Neuronal stem cell (in vitro differentiated cells): ENCODE measurements at regions not wholly inside any gene's neighbourhood (a gene's known extent, or its start where the extent isn't known, plus 50 kb on each side); places are given as distances from the start of the nearest gene placed in this dataset.

ENCODE experiments used
- DNase-seq: peaks from one replicate; pipeline ENCODE4 v3.0.0-alpha.2; 2013; ENCODE audit warnings: low spot score
- H2AFZ ChIP-seq: one replicate; pipeline ENCODE4 v1.6.1; 2013; ENCODE audit warnings: mild to moderate bottlenecking, low read length, inconsistent platforms
- H2AK5ac ChIP-seq: 2 replicates; pipeline ENCODE4 v1.6.1; 2013; ENCODE audit warnings: low read depth, mild to moderate bottlenecking, inconsistent platforms, low read length, moderate library complexity, mixed read lengths
- H2BK120ac ChIP-seq: 2 replicates; pipeline ENCODE4 v1.6.1; 2013; ENCODE audit warnings: low read depth, mild to moderate bottlenecking, inconsistent platforms, low read length, moderate library complexity, mixed read lengths
- H2BK12ac ChIP-seq: one replicate; pipeline ENCODE4 v1.6.1; 2013; ENCODE audit warnings: low read length, inconsistent platforms
- H2BK15ac ChIP-seq: 2 replicates; pipeline ENCODE4 v1.6.1; 2013; ENCODE audit warnings: mild to moderate bottlenecking, low read length, inconsistent platforms, mixed read lengths
- H2BK5ac ChIP-seq: one replicate; pipeline ENCODE4 v1.6.1; 2013; ENCODE audit warnings: inconsistent platforms, mild to moderate bottlenecking, low read length, moderate library complexity
- H3K14ac ChIP-seq: one replicate; pipeline ENCODE4 v1.6.1; 2013; ENCODE audit warnings: low read length, inconsistent platforms
- H3K18ac ChIP-seq: 2 replicates; pipeline ENCODE4 v1.6.1; 2013; ENCODE audit warnings: low read length, inconsistent platforms
- H3K23ac ChIP-seq: 2 replicates; pipeline ENCODE4 v1.6.1; 2013; ENCODE audit warnings: low read depth, mild to moderate bottlenecking, mixed read lengths, low read length, inconsistent platforms; ENCODE audit not compliant: poor library complexity
- H3K27ac ChIP-seq: replicated peaks from 3 replicates; pipeline ENCODE4 v1.5.1; 2013; ENCODE audit warnings: low read length, inconsistent platforms
- H3K27me3 ChIP-seq, 3 experiments: 2 replicates each; pipeline ENCODE4 v1.6.1; 2013; ENCODE audit warnings: low read length in 3 of 3, mild to moderate bottlenecking in 2 of 3, inconsistent platforms in 1 of 3, low read depth in 1 of 3, mixed read lengths in 1 of 3, moderate library complexity in 1 of 3; ENCODE audit not compliant: control insufficient read depth in 3 of 3, insufficient read depth in 3 of 3
- H3K36me3 ChIP-seq, 2 donors: replicated peaks in 1 of 2; 2 replicates each; pipeline ENCODE4 v1.6.1; 2013; ENCODE audit warnings: low read length in 2 of 2; ENCODE audit not compliant: control insufficient read depth in 2 of 2, insufficient read depth in 2 of 2
- H3K4ac ChIP-seq: 2 replicates; pipeline ENCODE4 v1.6.1; 2013; ENCODE audit warnings: inconsistent platforms, mild to moderate bottlenecking, low read length, moderate library complexity
- H3K4me1 ChIP-seq, 2 donors: 1 replicate in 1 of 2; 2 replicates in 1 of 2; pipeline ENCODE4 v1.6.1; 2013; ENCODE audit warnings: low read length in 2 of 2, low read depth in 1 of 2; ENCODE audit not compliant: control insufficient read depth in 2 of 2, insufficient read depth in 1 of 2
- H3K4me2 ChIP-seq: one replicate; pipeline ENCODE4 v1.6.1; 2013; ENCODE audit warnings: mild to moderate bottlenecking, low read length, inconsistent platforms; ENCODE audit not compliant: insufficient read depth, poor library complexity, severe bottlenecking
- H3K4me3 ChIP-seq, 2 donors: 2 replicates each; pipeline ENCODE4 v1.5.1; 2013; ENCODE audit warnings: low read length in 2 of 2, mild to moderate bottlenecking in 2 of 2, inconsistent platforms in 1 of 2, moderate library complexity in 1 of 2
- H3K79me1 ChIP-seq: one replicate; pipeline ENCODE4 v1.6.1; 2013; ENCODE audit warnings: low read depth, mild to moderate bottlenecking, inconsistent platforms, low read length, moderate library complexity
- H3K9ac ChIP-seq: one replicate; pipeline ENCODE4 v1.6.1; 2013; ENCODE audit warnings: mild to moderate bottlenecking, low read depth, low read length, inconsistent platforms; ENCODE audit not compliant: poor library complexity
- H3K9me3 ChIP-seq, 2 donors: replicated peaks in 1 of 2; 2 replicates each; pipeline versions ENCODE3 to v1.6.1; 2013; ENCODE audit warnings: low read length in 2 of 2, mild to moderate bottlenecking in 2 of 2, inconsistent platforms in 1 of 2, low read depth in 1 of 2, mixed read lengths in 1 of 2, moderate library complexity in 1 of 2; ENCODE audit not compliant: control insufficient read depth in 2 of 2, insufficient read depth in 1 of 2
- H4K8ac ChIP-seq: one replicate; pipeline ENCODE4 v1.6.1; 2013; ENCODE audit warnings: low read depth, mild to moderate bottlenecking, inconsistent platforms, low read length, moderate library complexity
- H4K91ac ChIP-seq: one replicate; pipeline ENCODE4 v1.6.1; 2013; ENCODE audit warnings: low read length, low read depth, mild to moderate bottlenecking, inconsistent platforms; ENCODE audit not compliant: poor library complexity
- WGBS, 2 donors: extraction: QIAGEN DNeasy Blood & Tissue Kit; methylation state at CpG; one replicate each; pipeline ENCODE4 v1.1.7; 2013; ENCODE audit warnings: missing lambda C conversion rate in 2 of 2, mixed read lengths in 1 of 2; ENCODE audit not compliant: insufficient read length in 2 of 2, insufficient replicate concordance in 1 of 2; ENCODE audit errors: extremely low coverage in 2 of 2; 5-methylcytosine and 5-hydroxymethylcytosine counted together

DNA sequence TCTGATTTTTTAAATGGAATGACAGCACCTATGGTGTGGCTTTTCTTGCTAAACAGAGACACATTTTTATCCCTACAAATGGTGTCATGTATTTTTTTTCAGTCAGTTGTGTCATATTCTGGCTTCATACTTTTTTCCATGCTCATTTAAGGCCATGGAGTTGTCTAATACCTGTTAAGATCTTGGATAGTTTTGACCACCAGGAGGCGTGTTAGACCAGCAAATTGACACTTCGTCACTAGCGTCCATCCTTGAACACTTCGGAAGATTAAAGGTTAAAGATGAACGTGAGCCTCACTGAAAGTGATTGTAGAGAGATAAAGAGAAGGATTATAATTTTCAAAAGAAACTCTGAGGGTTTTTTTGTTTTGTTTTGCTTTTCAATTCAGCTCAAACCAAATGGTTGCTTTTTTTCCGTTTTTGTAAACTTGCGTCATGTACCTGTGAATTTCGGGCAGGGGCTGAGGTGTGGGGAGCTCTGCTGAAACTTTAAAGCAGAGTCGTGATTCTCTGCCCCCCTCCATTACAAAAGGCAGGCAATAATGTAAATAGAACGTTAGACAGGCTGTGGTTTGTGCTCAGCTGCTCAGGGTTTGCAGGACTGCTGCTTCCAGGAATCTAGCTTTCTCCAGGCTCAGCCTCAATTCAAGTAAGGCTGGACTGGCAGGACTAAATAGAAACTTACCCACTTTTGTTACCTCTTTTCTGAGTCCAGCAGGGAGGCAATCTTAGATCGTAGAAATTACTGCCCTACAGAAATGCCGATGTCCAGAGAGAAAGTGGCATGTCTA, 245.1 kb downstream of the FOXA2 start:
- Histone ChIP-seq H3K4ac (no peak overlapping the region), H4K8ac (no peak overlapping the region), H4K91ac (no peak overlapping the region), H2BK15ac (no peak overlapping the region), H3K79me1 (no peaks in the 10 kb centered on the region), H3K4me3 (no peak overlapping the region), H2AK5ac (no peak overlapping the region), H3K18ac (no peak overlapping the region), H2AFZ (no peak overlapping the region), H3K36me3 (no peaks in the 10 kb centered on the region), H2BK5ac (no peak overlapping the region), H3K14ac (no peak overlapping the region), H3K23ac (no peak overlapping the region), H2BK12ac (no peak overlapping the region), H3K27me3 (peaks cover 0 to 2% (median 0%) of the 10 kb centered on the region in 3 experiments), H3K9ac (no peak overlapping the region), H2BK120ac (no peak overlapping the region), H3K27ac (no peak overlapping the region), H3K4me1 (no peaks in the 10 kb centered on the region), H3K9me3 (no peaks in the 10 kb centered on the region), H3K4me2 (no peak overlapping the region)
- WGBS, 2 donors = no CpG with 5 or more reads among the region's 12 CpGs
- peak; percentile 71 for DNase-seq

DNA sequence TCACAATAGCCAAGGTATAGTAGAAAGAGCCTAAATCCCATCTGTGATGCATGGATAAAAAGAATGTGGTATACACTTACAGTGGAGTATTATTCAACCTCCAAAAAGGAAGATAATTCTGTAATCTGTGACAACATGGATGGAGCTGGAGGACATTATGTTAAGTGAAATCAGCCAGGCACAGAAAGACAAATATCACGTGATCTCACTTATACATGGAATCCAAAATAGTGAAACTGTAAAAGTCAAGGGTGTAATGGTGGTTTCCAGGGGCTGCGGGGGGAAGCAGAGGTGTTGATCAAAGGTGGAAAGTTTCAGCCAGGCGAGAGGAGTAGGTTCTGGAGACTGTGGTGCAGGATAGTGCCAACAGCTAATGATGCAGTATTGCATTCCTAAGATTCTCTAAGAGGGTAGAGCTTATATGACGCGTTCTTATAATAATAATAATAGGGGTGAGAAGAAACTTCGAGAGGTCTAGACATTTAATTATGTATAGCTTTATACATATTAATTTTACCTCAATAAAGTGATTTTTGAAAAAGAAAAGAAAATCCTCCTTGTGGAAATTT, 246.1 kb downstream of the FOXA2 start:
- Histone ChIP-seq H3K18ac (no peak overlapping the region), H2BK120ac (no peak overlapping the region), H3K4me1 (peaks cover 0 to 1% of the 10 kb centered on the region in 2 donors), H3K27ac (no peak overlapping the region), H3K9ac (no peak overlapping the region), H2BK12ac (no peak overlapping the region), H4K8ac (no peak overlapping the region), H2AFZ (no peak overlapping the region), H2BK5ac (no peak overlapping the region), H2AK5ac (no peak overlapping the region), H3K4me2 (no peak overlapping the region), H3K4me3 (no peak overlapping the region), H3K27me3 (peaks cover 0 to 5% (median 0%) of the 10 kb centered on the region in 3 experiments), H3K36me3 (no peaks in the 10 kb centered on the region), H2BK15ac (no peak overlapping the region), H4K91ac (no peak overlapping the region), H3K9me3 (no peaks in the 10 kb centered on the region), H3K14ac (no peak overlapping the region), H3K23ac (no peak overlapping the region), H3K4ac (no peak overlapping the region), H3K79me1 (no peaks in the 10 kb centered on the region)
- DNase-seq = no peak
- WGBS, 2 donors = no CpG with 5 or more reads among the region's 6 CpGs

- WGBS, 2 donors = no CpG with 5 or more reads among the region's 4 CpGs
- H4K91ac ChIP-seq = no peak overlapping the region
- H3K27ac ChIP-seq = no peak overlapping the region
- no peaks in the 10 kb centered on the region for H3K79me1 ChIP-seq
- no peak overlapping the region for H2BK120ac ChIP-seq
- H3K23ac ChIP-seq = no peak overlapping the region
- H2BK12ac ChIP-seq = no peak overlapping the region
- DNase-seq = no peak
- H2BK15ac ChIP-seq = no peak overlapping the region
- no peak overlapping the region for H4K8ac ChIP-seq
- peaks cover 0 to 5% (median 0%) of the 10 kb centered on the region in 3 experiments for H3K27me3 ChIP-seq
- peaks cover 0 to 1% of the 10 kb centered on the region in 2 donors for H3K4me1 ChIP-seq
- no peak overlapping the region for H2BK5ac ChIP-seq
- H2AFZ ChIP-seq = no peak overlapping the region
- no peak overlapping the region for H3K4ac ChIP-seq
- H3K4me2 ChIP-seq = no peak overlapping the region
- no peak overlapping the region for H3K14ac ChIP-seq
- no peaks in the 10 kb centered on the region for H3K9me3 ChIP-seq
- H3K18ac ChIP-seq = no peak overlapping the region
- no peak overlapping the region for H2AK5ac ChIP-seq
- no peak overlapping the region for H3K9ac ChIP-seq
- H3K4me3 ChIP-seq = no peak overlapping the region
- no peaks in the 10 kb centered on the region for H3K36me3 ChIP-seq
Observed at GRCh38 chr20:22335210-22335609, 249.2 kb downstream of the FOXA2 start.

DNA sequence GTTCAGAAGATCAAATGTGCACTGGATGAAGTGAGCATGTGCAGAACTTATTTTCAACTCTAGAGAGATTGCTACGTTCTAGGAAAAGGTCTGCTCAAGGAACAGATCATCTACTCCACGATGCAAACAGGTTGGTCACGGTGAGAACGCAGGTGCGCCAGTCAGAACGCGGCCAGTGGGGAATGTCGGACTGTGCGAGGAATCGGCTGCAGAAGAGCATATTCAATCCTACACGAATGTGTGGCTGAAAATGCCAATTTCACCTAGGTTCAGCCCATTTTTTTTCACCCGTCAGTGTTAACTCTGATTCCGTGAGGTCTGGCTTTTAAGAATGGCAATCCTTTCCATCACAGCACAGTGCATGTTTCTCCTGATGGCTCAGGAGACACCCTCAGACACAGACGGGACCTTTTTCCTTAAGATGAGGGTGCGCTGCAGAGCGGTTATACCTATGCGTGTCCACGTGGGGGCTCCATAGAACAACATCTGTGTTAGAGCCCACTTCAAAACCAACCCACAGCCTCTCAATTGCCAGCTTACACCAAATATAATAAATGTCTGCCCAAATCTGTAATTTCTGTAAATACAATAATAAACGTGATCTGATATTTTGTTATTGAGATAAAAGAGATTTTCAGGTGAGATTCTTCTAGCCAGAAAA, 250.4 kb downstream of the FOXA2 start:
- no peak overlapping the region for H2BK5ac ChIP-seq
- no peak overlapping the region for H2BK12ac ChIP-seq
- no peak overlapping the region for H3K4me2 ChIP-seq
- H3K23ac ChIP-seq = no peak overlapping the region
- WGBS, 2 donors = no CpG with 5 or more reads among the region's 19 CpGs
- H2BK120ac ChIP-seq = no peak overlapping the region
- no peak overlapping the region for H2AFZ ChIP-seq
- H3K4me3 ChIP-seq = no peak overlapping the region
- no peaks in the 10 kb centered on the region for H3K9me3 ChIP-seq
- peak overlapping the region; percentile 44 for H3K18ac ChIP-seq
- H3K14ac ChIP-seq = no peak overlapping the region
- no peak overlapping the region for H4K91ac ChIP-seq
- no peak overlapping the region for H2BK15ac ChIP-seq
- no peak overlapping the region for H3K4ac ChIP-seq
- peaks cover 0 to 1% of the 10 kb centered on the region in 2 donors for H3K4me1 ChIP-seq
- H3K36me3 ChIP-seq = no peaks in the 10 kb centered on the region
- H4K8ac ChIP-seq = no peak overlapping the region
- no peak overlapping the region for H3K27ac ChIP-seq
- peaks cover 0 to 3% (median 0%) of the 10 kb centered on the region in 3 experiments for H3K27me3 ChIP-seq
- H3K9ac ChIP-seq = no peak overlapping the region
- DNase-seq = peak; percentile 53
- H3K79me1 ChIP-seq = no peaks in the 10 kb centered on the region
- no peak overlapping the region for H2AK5ac ChIP-seq
